ENCODE measurements at regions not wholly inside any gene's neighbourhood (a gene's known extent, or its start where the extent isn't known, plus 50 kb on each side); places are given as distances from the start of the nearest gene placed in this dataset.

DNA sequence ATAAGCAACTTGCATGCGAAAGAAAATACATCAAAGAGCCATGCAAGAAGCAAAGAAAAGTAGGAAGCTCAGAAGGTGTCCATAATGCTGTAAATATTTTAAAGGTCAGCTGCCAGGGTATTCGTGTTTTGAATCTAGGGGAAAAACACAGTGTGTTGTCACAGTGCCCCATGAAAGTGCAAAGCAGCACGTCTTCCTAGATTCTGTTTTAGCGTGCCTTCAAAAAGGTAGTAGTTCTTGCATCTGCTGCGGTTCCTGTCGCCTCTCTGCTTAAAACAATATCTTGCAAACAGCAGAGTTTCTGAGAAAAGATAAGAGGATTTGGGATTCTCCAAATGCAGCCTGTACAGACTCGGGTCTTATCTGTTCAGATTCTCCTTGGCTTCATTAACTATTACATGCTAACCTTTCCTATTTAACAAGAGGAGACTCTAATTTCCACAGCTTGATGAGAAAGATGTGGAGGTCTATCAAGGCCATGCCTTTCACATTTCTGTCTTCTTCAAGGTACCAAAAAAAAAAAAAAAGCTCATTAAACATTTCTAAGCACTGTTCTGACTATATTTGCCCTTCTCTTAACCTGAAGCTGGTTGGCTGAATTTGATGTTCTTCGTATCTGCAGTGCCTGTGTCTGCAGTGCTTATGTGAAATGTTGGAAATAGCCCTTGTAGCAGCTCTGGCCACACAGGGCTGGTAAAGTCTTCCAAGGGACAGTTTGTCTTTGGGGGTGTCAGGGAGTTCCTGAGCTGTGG, 297.5 kb downstream of the ADGB start:
- TF ChIP-seq CTCF (IDR thresholded peaks at IDR 0.05) (no peak), POLR2A (IDR thresholded peaks at IDR 0.05) (no peak)

Measured in esophagus squamous epithelium (tissue), 4 donors.